ENCODE measurements at regions not wholly inside any gene's neighbourhood (a gene's known extent, or its start where the extent isn't known, plus 50 kb on each side); places are given as distances from the start of the nearest gene placed in this dataset.

GRCh38 chr10:76640806-76641205 is 996.8 kb downstream of the KCNMA1 start:
- Mint-ChIP-seq H3K36me3 (ENCODE audit: low read depth) (no peaks in the 10 kb centered on the region), H3K27ac (ENCODE audit: unreplicated experiment) (no peak overlapping the region), H3K27me3 (ENCODE audit: low read depth) (no peaks in the 10 kb centered on the region), H3K4me1 (peaks cover 9% of the 10 kb centered on the region), H3K9me3 (no peaks in the 10 kb centered on the region), H3K4me3 (no peak overlapping the region)
- no peak for DNase-seq (ENCODE audit: low read depth, low spot score)
- no peak for TF ChIP-seq CTCF (conservative IDR thresholded peaks at IDR 0.05)

GRCh38 chr10:76632767-76633051 is 1004.9 kb downstream of the KCNMA1 start:
- no peak for DNase-seq (ENCODE audit: low read depth, low spot score)
- Mint-ChIP-seq H3K27ac (ENCODE audit: unreplicated experiment) (no peak overlapping the region), H3K36me3 (ENCODE audit: low read depth) (no peaks in the 10 kb centered on the region), H3K4me3 (no peak overlapping the region), H3K27me3 (ENCODE audit: low read depth) (peaks cover 6% of the 10 kb centered on the region), H3K9me3 (no peaks in the 10 kb centered on the region), H3K4me1 (peaks cover 8% of the 10 kb centered on the region)
- peak; percentile 41 for TF ChIP-seq CTCF (conservative IDR thresholded peaks at IDR 0.05)

- Mint-ChIP-seq H3K9me3 (no peaks in the 10 kb centered on the region), H3K27ac (ENCODE audit: unreplicated experiment) (peak overlapping the region; percentile 92), H3K4me1 (peaks cover 8% of the 10 kb centered on the region), H3K36me3 (ENCODE audit: low read depth) (no peaks in the 10 kb centered on the region), H3K4me3 (no peak overlapping the region), H3K27me3 (ENCODE audit: low read depth) (peaks cover 6% of the 10 kb centered on the region)
- no peak for DNase-seq (ENCODE audit: low read depth, low spot score)
- TF ChIP-seq CTCF (conservative IDR thresholded peaks at IDR 0.05) = no peak
Measured at GRCh38 chr10:76631884-76632766, 1005.5 kb downstream of the KCNMA1 start.

GRCh38 chr10:76631036-76631670 is 1006.5 kb downstream of the KCNMA1 start:
- no peak overlapping the region for H3K27ac Mint-ChIP-seq (ENCODE audit: unreplicated experiment)
- peaks cover 6% of the 10 kb centered on the region for H3K27me3 Mint-ChIP-seq (ENCODE audit: low read depth)
- TF ChIP-seq CTCF (conservative IDR thresholded peaks at IDR 0.05) = no peak
- peaks cover 8% of the 10 kb centered on the region for H3K4me1 Mint-ChIP-seq
- no peaks in the 10 kb centered on the region for H3K36me3 Mint-ChIP-seq (ENCODE audit: low read depth)
- H3K9me3 Mint-ChIP-seq = no peaks in the 10 kb centered on the region
- no peak for DNase-seq (ENCODE audit: low read depth, low spot score)
- no peak overlapping the region for H3K4me3 Mint-ChIP-seq

GRCh38 chr10:76628801-76629200 is 1008.8 kb downstream of the KCNMA1 start:
- Mint-ChIP-seq H3K27ac (ENCODE audit: unreplicated experiment) (no peak overlapping the region), H3K4me1 (peaks cover 8% of the 10 kb centered on the region), H3K4me3 (no peak overlapping the region), H3K36me3 (ENCODE audit: low read depth) (no peaks in the 10 kb centered on the region), H3K9me3 (no peaks in the 10 kb centered on the region), H3K27me3 (ENCODE audit: low read depth) (peaks cover 6% of the 10 kb centered on the region)
- no peak for TF ChIP-seq CTCF (conservative IDR thresholded peaks at IDR 0.05)
- no peak for DNase-seq (ENCODE audit: low read depth, low spot score)

Measured in neural crest cell (in vitro differentiated cells).